H9 (cell line): ENCODE measurements at regions not wholly inside any gene's neighbourhood (a gene's known extent, or its start where the extent isn't known, plus 50 kb on each side); places are given as distances from the start of the nearest gene placed in this dataset.

Experiments
- DNase-seq: peaks from one replicate; pipeline ENCODE4 v3.0.0-alpha.2; 2017
- H2AFZ ChIP-seq: one replicate; pipeline ENCODE4 v1.6.1; 2013; ENCODE audit warnings: mild to moderate bottlenecking, low read length, control low read depth, moderate library complexity
- H2AK5ac ChIP-seq: 2 replicates; pipeline ENCODE4 v1.6.1; 2013; ENCODE audit warnings: low read length, control low read depth, mixed read lengths; ENCODE audit not compliant: insufficient read length
- H2BK120ac ChIP-seq: one replicate; pipeline ENCODE4 v1.6.1; 2013; ENCODE audit warnings: low read depth, mild to moderate bottlenecking, low read length, control low read depth, inconsistent platforms; ENCODE audit not compliant: poor library complexity, severe bottlenecking
- H2BK12ac ChIP-seq: 2 replicates; pipeline ENCODE4 v1.6.1; 2013; ENCODE audit warnings: low read length, control low read depth, mixed read lengths, low read depth; ENCODE audit not compliant: insufficient read length
- H2BK15ac ChIP-seq: 2 replicates; pipeline ENCODE4 v1.6.1; 2013; ENCODE audit warnings: low read depth, low read length, control low read depth
- H2BK20ac ChIP-seq: one replicate; pipeline ENCODE4 v1.6.1; 2013; ENCODE audit warnings: low read depth, mild to moderate bottlenecking, low read length, control low read depth, inconsistent platforms; ENCODE audit not compliant: poor library complexity, severe bottlenecking
- H2BK5ac ChIP-seq: 2 replicates; pipeline ENCODE4 v1.6.1; 2013; ENCODE audit warnings: low read length, control low read depth, mixed read lengths; ENCODE audit not compliant: insufficient read length
- H3K14ac ChIP-seq: 2 replicates; pipeline ENCODE4 v1.6.1; 2013; ENCODE audit warnings: low read length, control low read depth; ENCODE audit not compliant: insufficient read depth
- H3K18ac ChIP-seq: 2 replicates; pipeline ENCODE4 v1.6.1; 2013; ENCODE audit warnings: low read depth, mild to moderate bottlenecking, mixed read lengths, low read length, control low read depth; ENCODE audit not compliant: insufficient read length
- H3K23ac ChIP-seq: 2 replicates; pipeline ENCODE4 v1.6.1; 2013; ENCODE audit warnings: low read length, control low read depth, mixed read lengths, low read depth; ENCODE audit not compliant: insufficient read length
- H3K23me2 ChIP-seq: 2 replicates; pipeline ENCODE4 v1.6.1; 2013; ENCODE audit warnings: low read depth, mild to moderate bottlenecking, mixed read lengths, low read length, control low read depth; ENCODE audit not compliant: insufficient read length, poor library complexity, severe bottlenecking
- H3K27ac ChIP-seq: 2 replicates; pipeline ENCODE4 v1.5.1; 2013; ENCODE audit warnings: low read length, control low read depth, mixed read lengths, low read depth; ENCODE audit not compliant: insufficient read length
- H3K27me3 ChIP-seq: 2 replicates; pipeline ENCODE4 v1.6.1; 2013; ENCODE audit warnings: low read length, control low read depth, inconsistent platforms; ENCODE audit not compliant: insufficient read depth
- H3K4ac ChIP-seq: 2 replicates; pipeline ENCODE4 v1.6.1; 2013; ENCODE audit warnings: low read depth, mild to moderate bottlenecking, control low read depth, inconsistent platforms, low read length, moderate library complexity
- H3K4me1 ChIP-seq: 2 replicates; pipeline ENCODE4 v1.6.1; 2013; ENCODE audit warnings: low read length, control low read depth, inconsistent platforms; ENCODE audit not compliant: insufficient read depth
- H3K4me2 ChIP-seq: 2 replicates; pipeline ENCODE4 v1.6.1; 2013; ENCODE audit warnings: low read length, control low read depth, mixed read lengths; ENCODE audit not compliant: insufficient read length, insufficient read depth
- H3K56ac ChIP-seq: 2 replicates; pipeline ENCODE4 v1.6.1; 2013; ENCODE audit warnings: low read depth, mild to moderate bottlenecking, mixed read lengths, low read length, control low read depth; ENCODE audit not compliant: insufficient read length
- H3K79me1 ChIP-seq: 2 replicates; pipeline ENCODE4 v1.6.1; 2013; ENCODE audit warnings: low read depth, mild to moderate bottlenecking, moderate library complexity, low read length, control low read depth, inconsistent platforms; ENCODE audit not compliant: insufficient read depth, poor library complexity, severe bottlenecking
- H3K79me2 ChIP-seq: 2 replicates; pipeline ENCODE4 v1.6.1; 2013; ENCODE audit warnings: low read length, control low read depth, inconsistent platforms; ENCODE audit not compliant: insufficient read depth
- H3K9ac ChIP-seq: 2 replicates; pipeline ENCODE4 v1.6.1; 2013; ENCODE audit warnings: low read length, control low read depth, mixed read lengths; ENCODE audit not compliant: insufficient read length; ENCODE audit errors: extremely low read depth
- H3K9me3 ChIP-seq: one replicate; pipeline ENCODE4 v1.6.1; 2013; ENCODE audit warnings: low read depth, low read length, inconsistent platforms; ENCODE audit not compliant: control insufficient read depth
- H3T11ph ChIP-seq: one replicate; pipeline ENCODE4 v1.6.1; 2013; ENCODE audit warnings: mild to moderate bottlenecking, low read length, control low read depth, inconsistent platforms
- H4K20me1 ChIP-seq: one replicate; pipeline ENCODE4 v1.6.1; 2013; ENCODE audit not compliant: control insufficient read depth, insufficient read length, insufficient read depth
- H4K5ac ChIP-seq: 2 replicates; pipeline ENCODE4 v1.6.1; 2013; ENCODE audit warnings: low read depth, mild to moderate bottlenecking, mixed read lengths, low read length, control low read depth; ENCODE audit not compliant: insufficient read length
- H4K8ac ChIP-seq: replicated peaks from 2 replicates; pipeline ENCODE4 v1.6.1; 2013; ENCODE audit warnings: low read length, control low read depth, mixed read lengths, low read depth; ENCODE audit not compliant: insufficient read length
- H4K91ac ChIP-seq: 2 replicates; pipeline ENCODE4 v1.6.1; 2013; ENCODE audit warnings: low read depth, mild to moderate bottlenecking, moderate library complexity, mixed read lengths, low read length, control low read depth; ENCODE audit not compliant: insufficient read length
- H3K27ac Mint-ChIP-seq, 3 experiments: 2 replicates in 2 of 3; 3 replicates in 1 of 3; pipeline ENCODE4 v1.8.0; 2020 to 2021; ENCODE audit warnings: mixed read lengths in 3 of 3, mild to moderate bottlenecking in 1 of 3, moderate library complexity in 1 of 3
- H3K27me3 Mint-ChIP-seq: 2 replicates; pipeline ENCODE4 v1.8.0; 2021; ENCODE audit warnings: low read depth, mild to moderate bottlenecking, moderate library complexity, mixed read lengths
- H3K36me3 Mint-ChIP-seq, 3 experiments: 2 replicates in 2 of 3; 3 replicates in 1 of 3; pipeline ENCODE4 v1.8.0; 2020 to 2021; ENCODE audit warnings: low read depth in 3 of 3, mixed read lengths in 3 of 3; ENCODE audit not compliant: insufficient read depth in 1 of 3
- H3K4me1 Mint-ChIP-seq, 2 experiments: 2 replicates each; pipeline ENCODE4 v1.8.0; 2020; ENCODE audit warnings: mixed read lengths in 2 of 2
- H3K4me3 Mint-ChIP-seq, 2 experiments: 2 replicates in 1 of 2; 3 replicates in 1 of 2; pipeline ENCODE4 v1.8.0; 2020 to 2021; ENCODE audit warnings: mild to moderate bottlenecking in 2 of 2, mixed read lengths in 2 of 2, moderate library complexity in 1 of 2
- H3K9me3 Mint-ChIP-seq, 2 experiments: 2 replicates in 1 of 2; 3 replicates in 1 of 2; pipeline ENCODE4 v1.8.0; 2020; ENCODE audit warnings: mild to moderate bottlenecking in 2 of 2, mixed read lengths in 2 of 2, moderate library complexity in 1 of 2
- WGBS: extraction: QIAGEN DNeasy Blood & Tissue Kit; methylation state at CpG from one replicate; pipeline ENCODE4 v1.1.7; 2013; ENCODE audit warnings: missing lambda C conversion rate, low lambda C conversion rate, mixed read lengths; ENCODE audit not compliant: insufficient read length; ENCODE audit errors: extremely low coverage; 5-methylcytosine and 5-hydroxymethylcytosine counted together
- TF ChIP-seq, protein P1 (sequence below): fragments of 200-600 bp; sonication (generic); conservative IDR thresholded peaks from 3 replicates; pipeline ENCODE4 v1.8.0; 2021; ENCODE audit warnings: antibody characterized with exemption, mild to moderate bottlenecking

DNA sequence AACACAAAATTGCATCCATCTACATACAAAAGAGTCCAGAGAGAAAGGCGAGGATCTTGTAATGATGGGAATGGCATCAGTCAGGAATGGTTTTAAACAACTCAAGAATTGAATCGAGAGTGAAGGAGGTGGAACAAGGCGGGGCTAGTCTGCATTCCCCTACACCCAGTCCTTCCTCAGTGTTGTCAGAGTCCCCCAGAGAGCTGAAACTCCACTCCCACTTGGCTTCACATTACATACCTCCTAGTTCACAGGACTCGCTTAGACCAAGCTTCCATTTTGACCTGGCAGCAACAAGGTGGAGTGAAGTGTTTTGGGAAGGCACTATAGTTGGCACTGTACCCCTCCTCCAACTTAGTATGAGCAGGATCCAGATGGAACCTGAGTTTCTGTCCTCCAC, 1273.5 kb upstream of the CRIM1 start:
- WGBS: no CpG with 5 or more reads among the region's 4 CpGs
- H2BK12ac ChIP-seq: no peak overlapping the region

More for the DNA sequence above, 1273.5 kb upstream of the CRIM1 start:
- no peak overlapping the region for H4K91ac ChIP-seq
- H3K9me3 ChIP-seq: no peaks in the 10 kb centered on the region
- H4K5ac ChIP-seq: no peak overlapping the region
- H3K4me1 ChIP-seq: 0 out of 2 replicates have a peak, but pooled peaks cover 3% of the 10 kb centered on the region
- Mint-ChIP-seq H3K27me3 (no peaks in the 10 kb centered on the region), H3K4me3 (no peak overlapping the region), H3K4me1 (peaks cover 7% of the 10 kb centered on the region in 2 experiments; a peak in 3 of 4 replicates), H3K27ac (no peak overlapping the region), H3K9me3 (no peaks in the 10 kb centered on the region), H3K36me3 (no peaks in the 10 kb centered on the region)
- H3K9ac ChIP-seq: no peak overlapping the region
- H3K4ac ChIP-seq: no peak overlapping the region
- no peak overlapping the region for H2BK120ac ChIP-seq
- TF ChIP-seq, protein P1, sequence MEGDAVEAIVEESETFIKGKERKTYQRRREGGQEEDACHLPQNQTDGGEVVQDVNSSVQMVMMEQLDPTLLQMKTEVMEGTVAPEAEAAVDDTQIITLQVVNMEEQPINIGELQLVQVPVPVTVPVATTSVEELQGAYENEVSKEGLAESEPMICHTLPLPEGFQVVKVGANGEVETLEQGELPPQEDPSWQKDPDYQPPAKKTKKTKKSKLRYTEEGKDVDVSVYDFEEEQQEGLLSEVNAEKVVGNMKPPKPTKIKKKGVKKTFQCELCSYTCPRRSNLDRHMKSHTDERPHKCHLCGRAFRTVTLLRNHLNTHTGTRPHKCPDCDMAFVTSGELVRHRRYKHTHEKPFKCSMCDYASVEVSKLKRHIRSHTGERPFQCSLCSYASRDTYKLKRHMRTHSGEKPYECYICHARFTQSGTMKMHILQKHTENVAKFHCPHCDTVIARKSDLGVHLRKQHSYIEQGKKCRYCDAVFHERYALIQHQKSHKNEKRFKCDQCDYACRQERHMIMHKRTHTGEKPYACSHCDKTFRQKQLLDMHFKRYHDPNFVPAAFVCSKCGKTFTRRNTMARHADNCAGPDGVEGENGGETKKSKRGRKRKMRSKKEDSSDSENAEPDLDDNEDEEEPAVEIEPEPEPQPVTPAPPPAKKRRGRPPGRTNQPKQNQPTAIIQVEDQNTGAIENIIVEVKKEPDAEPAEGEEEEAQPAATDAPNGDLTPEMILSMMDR: no peak
- H4K20me1 ChIP-seq: no peaks in the 10 kb centered on the region
- H3K79me2 ChIP-seq: no peaks in the 10 kb centered on the region
- H2BK20ac ChIP-seq: no peak overlapping the region
- H2AFZ ChIP-seq: no peak overlapping the region
- no peak overlapping the region for H3K18ac ChIP-seq
- H3T11ph ChIP-seq: no peak overlapping the region
- H3K27ac ChIP-seq: no peak overlapping the region
- no peak overlapping the region for H3K4me2 ChIP-seq
- H3K27me3 ChIP-seq: no peaks in the 10 kb centered on the region
- no peak overlapping the region for H4K8ac ChIP-seq
- H2BK15ac ChIP-seq: no peak overlapping the region
- peak; percentile 30 for DNase-seq
- no peak overlapping the region for H2AK5ac ChIP-seq
- no peak overlapping the region for H3K14ac ChIP-seq
- H2BK5ac ChIP-seq: no peak overlapping the region
- no peaks in the 10 kb centered on the region for H3K23me2 ChIP-seq
- H3K23ac ChIP-seq: no peak overlapping the region
- H3K79me1 ChIP-seq: no peaks in the 10 kb centered on the region
- no peak overlapping the region for H3K56ac ChIP-seq
